NCI-H345 treated with DMSO at 0.1 percent for 48 hours (cell line): ENCODE measurements at regions not wholly inside any gene's neighbourhood (a gene's known extent, or its start where the extent isn't known, plus 50 kb on each side); places are given as distances from the start of the nearest gene placed in this dataset.

Source experiments
- DNase-seq: peaks from one replicate; lab custom pipeline; 2025; ENCODE audit not compliant: unreplicated experiment; lab: John Stamatoyannopoulos, UW

DNA sequence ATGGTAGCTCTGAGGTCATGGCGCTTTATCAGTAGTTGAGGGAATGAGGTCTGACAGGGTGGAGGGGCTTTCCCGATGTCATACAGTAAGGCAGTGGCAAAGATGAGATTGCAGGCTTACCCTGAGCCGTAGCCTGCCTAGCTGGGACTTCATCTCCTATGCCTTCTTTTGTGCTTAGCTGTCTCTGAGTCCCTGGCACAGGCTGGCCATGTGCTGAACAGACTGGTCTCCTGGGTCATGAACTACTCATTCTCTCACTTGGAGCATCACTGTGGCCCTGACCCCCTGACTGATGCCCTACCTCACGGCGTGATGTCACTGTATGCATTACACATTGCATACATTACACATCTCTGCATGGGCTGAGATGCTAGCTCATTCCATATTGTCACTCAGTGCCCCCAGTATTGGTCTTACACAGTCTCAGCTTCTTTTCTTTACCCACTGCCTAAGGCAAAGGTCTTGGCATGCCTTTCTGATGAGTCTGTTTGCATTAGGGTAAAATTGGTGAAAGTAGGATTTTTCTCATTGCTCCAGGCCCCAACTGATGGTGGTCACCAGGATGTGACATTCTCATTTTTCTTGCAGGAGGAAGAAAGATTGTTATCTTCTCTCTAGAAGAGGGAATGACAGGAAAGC lies 389.4 kb upstream of the CADM1 start:
- no peak for DNase-seq

DNA sequence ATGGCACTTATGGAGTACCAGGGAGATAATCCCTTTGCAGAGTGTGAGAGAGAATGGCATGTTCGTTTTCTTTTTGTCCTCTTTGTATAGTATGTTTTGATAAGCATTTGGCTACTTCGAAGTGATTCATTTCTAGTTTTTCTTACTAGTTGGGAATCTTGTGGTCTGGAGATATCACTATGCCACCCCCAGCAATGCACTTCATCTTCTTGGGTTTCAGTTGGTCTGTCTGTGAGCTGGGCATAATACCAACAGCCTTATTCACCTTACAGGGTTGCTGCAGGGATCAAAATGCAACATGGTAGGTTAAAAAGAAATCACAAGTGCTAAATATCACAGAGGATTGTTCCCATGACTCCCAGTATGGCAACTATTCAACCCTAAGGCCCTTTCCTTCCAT lies 387.8 kb upstream of the CADM1 start:
- no peak for DNase-seq

DNA sequence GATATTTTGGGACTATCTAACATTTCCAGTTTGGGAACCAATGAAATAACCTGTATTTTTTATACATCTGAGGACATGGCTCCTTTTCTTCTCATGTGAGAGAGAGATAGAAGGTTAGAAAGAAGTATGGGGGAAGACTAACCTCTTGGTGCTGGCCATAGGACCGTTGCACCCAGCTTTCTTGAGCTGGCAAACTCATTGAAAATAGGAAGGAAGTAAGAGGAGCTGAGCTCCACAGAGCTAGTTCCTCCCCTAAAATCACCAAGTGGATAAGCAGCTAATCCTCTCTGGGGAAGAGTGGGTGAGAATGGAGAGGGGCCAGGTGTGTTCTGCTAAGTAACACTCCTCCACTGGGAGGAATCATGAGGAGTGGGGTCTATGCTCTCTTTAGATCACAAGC lies 387.4 kb upstream of the CADM1 start:
- DNase-seq: no peak

DNA sequence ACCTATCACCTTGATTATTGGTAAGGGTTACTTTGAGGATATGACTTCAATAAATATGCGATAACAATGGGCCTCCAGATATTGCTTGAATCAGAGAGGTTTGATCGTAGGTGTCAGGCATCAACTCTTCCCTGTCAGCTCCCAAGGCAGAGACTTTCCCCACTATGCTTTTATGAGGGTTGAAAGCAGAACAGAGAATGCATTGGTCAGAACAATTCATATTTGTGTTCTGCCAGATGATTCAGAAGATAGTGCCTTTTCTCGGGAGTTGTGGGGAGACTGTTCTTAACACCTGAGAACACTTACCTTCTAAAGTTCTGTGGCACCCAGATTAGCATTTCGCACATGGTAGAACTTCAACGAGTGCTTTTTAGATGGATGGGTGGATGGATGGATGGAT lies 386.3 kb upstream of the CADM1 start:
- no peak for DNase-seq

DNA sequence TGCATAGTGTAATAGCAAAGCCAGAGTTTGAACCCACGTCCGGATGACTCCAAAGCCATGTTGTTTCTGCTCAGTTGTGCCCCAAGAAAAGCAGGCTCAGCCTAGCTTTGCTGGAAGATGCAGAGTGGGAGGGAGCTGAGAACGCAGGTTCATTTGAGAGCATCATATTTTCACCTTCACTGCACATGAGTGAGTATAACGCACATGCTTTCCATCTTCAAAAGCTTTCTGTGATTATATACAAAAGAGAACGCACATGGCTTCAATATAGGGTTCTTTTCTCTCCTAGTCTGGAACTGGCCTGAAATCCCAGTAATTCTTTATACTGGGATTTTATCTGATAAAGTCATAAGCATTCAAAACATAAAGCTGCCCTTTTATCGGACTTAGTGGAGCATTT lies 385.5 kb upstream of the CADM1 start:
- no peak for DNase-seq

DNA sequence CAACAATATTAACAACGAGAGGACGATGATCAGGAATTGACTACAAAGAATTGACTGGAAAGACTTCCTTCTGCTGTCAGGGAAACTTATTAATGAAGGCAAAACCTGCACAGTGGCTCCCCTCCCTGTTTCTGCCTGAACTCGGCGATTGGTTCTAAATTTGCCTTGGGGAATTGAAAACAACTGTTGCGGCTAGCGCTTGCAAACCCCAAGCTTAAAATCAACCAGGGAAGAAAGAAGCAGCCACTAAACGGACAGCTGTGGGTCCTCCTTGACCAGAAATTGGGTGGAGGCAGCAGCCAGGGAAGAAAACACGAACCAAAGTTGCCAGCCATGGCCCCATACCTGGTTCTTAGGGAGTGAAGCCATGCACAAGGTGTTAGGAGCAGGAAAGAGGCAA lies 383.5 kb upstream of the CADM1 start:
- DNase-seq: no peak

DNA sequence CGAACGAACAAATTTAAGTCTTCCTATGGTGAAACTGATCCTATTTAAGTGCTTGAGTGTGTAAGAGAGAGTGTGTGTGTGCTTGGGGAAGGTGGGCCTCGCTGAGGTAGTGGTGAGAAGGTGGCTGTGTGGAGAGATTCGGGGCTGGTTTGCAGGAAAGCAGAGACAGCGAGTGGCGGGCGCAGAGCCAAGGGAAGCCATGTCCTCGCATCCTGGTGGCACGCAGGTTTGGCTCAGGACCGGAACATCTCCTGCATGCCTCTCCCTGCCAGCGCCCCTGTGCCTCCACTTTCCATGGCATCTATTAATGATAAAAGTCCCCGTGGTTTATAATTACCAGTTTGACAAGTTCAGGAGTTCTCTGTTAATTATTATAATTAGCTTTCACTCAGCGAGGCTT lies 383.1 kb upstream of the CADM1 start:
- DNase-seq: no peak

DNA sequence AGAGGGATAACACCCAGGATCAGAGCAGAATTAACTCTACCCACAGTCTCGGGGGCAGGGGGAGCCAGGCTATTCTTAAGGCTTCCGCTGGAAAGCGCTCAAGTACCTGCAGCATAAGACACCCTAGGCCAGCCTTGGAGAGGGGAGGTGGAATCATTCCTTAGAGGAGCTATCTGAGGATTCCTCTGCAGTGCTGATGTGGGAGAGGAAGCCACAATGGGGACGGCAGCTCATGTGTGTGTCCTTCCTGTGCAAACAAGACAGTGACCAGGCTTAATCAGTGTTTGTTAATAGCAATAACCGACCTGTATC lies 382.2 kb upstream of the CADM1 start:
- no peak for DNase-seq

DNA sequence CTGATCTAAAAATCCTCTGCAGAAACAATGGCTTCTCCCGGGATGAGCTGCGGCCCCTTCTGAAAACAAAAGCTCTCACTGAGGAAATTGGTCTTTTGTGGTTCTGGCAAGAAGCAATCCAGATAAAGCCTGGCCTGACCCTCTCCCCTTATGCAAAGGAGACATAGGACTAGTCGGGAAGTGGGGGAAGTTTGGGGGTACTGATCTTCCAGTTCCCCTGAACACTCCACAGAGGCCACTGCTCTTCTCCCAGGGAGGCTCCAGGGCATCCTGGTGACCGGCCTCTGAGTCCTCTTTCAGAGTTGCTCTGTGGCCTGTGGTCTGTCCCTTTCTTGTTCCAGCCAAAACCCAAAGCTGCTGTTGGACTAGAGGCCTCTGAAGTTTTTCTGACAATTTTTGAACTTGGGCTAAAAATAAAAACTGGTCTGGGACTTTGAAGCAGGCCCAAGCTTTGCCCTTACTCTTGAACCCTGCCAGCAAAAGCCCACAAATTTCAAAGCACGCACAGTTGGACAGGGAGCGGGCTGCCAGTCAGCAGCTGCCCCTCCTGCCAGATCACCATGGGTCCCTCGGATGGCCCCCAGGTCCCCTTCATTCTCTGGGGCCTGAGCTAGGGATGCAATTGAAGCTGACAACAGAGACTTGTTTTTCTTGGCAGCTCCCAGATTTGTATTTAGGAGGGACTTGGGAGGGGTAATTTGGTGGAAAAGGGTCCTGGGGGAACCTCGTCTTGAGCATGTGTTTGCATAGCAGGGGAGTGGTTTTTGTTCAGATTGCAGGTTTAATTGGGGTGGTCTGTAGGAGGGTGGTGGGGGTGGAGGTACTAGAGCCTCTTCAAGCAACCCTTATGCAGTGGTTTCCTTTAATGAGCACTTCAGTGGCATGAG lies 381.6 kb upstream of the CADM1 start:
- DNase-seq: no peak

DNA sequence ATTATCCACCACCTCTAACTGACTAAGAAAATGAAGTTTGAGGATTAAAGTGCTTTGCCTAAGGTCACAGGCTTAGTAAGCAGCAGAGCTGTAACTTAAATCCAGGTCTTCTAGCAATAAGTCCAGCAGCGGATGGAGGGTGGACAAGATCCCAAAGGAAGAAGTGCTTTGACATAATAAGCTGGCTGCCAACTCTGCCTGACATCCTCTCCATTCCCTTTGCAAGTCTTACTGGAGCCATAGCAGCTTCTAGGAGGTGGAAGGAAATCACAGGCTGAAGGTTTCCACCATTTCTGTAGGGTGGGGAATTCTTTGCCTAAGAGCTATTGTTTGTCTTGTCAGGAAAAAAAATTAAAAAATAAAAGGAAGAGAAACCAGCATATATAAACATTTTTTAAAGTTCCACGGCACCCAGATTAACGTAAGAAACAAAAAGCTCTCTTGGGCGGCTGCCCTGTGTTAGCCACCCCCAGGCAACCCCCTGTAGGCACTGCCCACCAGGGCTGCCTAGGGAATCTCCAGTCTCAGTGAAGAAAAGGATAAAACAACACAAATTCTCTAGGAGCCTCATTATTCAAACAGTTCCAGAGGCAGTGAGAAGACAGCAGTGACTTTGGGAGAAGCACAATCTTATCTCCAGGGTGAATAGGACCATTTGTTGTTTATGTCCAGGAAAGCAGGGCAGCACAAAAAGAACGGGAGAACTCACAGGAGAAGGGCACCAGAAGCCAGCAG lies 380.8 kb upstream of the CADM1 start:
- DNase-seq: no peak

DNA sequence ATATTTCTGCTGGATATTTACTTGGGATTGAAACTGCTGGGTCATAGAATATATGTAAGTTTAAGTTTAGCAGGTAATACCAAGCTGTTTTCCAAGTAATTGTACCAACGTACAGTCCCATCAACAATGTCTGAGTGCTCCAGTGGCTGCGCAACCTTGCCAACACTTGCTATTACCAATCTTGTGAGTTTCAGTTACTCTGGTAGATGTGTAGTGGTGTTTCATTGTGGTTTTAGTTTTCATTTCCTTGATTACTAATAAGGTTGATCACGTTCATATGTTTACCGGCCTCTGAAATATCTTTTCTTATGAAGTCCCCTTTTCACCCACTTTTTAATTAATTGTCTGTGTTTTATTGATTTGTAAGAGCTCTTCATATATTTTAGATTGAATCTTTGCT lies 370.6 kb upstream of the CADM1 start:
- DNase-seq: no peak

DNA sequence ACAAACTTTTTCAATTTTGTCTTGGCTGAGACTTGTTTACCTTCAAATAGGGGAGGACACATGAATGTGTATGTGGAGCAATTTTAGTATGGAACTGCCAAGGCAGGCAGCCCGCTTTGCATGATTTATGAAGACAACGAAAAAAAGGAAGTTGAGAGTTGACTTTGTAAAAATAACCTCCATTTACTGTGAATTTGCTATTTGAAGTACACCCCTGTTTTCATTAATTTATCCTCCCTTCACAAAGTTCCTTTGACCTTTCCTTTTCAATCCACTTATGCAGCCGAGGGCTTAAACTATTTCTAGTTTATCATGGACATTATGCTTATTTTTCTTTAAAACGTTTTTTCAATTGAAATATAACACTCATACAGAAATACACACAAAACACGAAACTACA lies 369.6 kb upstream of the CADM1 start:
- no peak for DNase-seq

DNA sequence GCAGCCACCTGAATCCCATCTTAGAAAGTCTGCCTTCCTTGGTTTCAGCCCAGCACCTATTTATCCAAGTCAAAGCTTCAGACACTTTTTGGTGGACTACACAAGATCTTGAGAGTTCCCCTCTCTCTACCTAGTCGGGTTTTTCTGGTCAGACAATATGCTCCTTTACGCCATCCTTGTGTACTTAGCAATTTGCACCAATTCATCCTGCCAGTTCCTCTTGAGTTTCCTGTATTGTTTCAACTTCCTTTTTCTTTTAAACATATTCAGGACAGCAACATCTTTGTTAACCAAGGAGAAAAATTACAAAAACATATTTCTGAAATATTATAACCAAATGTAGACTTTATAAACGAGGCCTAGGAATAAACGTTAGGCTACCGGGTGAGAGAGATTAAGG lies 368.2 kb upstream of the CADM1 start:
- no peak for DNase-seq

DNA sequence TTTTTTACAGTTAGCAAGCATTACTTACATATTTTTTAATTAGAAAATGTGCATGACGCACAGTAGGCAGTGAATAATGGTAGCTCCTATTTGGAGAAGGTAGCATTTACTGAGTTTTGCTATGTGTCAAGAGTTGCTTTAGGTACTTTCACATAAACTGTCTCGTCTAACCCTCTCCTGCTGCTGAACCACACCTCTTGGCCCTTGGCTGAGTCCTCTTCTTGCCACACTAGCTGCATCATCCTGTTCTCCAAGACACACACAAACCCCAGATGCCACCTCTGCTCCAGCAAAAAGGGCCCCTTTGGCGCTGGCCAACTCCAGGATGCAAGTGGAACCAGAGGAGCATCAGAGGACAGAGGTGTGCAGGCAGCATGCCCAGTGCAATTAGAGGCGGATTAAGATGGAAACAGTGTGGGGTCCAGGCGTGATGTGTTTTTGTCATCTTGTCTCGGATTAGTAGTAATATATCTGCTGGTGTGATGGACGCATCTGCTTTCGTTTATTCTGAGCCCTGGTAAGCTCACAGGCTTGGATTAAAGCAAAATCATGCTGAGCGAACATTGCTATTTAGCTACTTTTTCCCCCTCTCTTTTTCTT lies 367.0 kb upstream of the CADM1 start:
- no peak for DNase-seq

DNA sequence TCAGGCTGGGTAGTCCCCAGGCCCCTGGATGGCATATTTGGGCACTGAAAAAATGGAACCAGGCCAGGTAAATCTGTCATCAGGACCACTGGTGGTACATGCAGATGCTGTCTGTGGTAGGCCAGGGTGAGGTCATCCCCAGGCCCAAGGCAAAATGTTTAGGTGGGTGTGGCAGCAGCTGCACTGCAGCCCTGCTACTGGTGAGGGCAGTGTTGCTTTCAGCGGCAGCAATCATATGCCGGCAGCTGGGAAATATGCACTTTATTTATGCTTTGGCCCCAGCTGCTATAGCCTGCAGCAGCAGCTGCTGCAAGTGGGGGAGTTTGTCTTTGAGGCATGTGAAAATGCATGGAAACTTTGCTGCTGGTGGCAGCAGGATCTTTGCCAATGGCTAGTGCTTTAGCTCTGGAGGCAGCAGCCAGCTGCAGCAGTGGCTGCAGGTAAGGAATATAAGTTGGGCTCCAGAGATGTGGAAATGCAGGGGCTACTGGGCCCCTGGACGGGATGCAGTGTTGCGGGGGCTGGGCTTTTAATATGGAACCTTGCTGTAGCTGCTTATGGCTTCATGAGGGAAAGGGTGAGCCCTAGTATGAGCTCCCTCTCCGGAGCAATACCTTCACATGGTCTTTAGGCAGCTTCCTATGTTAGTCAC lies 365.7 kb upstream of the CADM1 start:
- no peak for DNase-seq

DNA sequence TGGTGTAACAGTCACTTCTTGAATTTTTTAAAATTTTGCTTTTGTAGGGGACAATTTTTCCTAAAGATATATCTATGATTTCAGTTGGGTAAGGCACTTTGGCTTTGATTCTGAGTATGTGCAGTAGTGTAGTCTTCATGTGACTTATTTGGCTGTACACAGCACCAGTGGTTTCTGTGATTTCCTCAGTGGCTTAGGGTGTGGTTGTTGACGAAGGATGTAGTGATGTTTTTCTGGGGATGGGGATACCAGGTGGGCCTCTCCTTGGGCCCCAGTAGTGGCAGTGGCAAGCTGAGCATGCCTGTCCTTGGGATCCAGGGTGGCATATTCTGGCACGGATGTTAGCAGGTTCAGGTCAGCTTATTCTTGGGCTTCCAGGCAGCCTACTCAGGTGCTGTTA lies 364.9 kb upstream of the CADM1 start:
- DNase-seq: no peak

DNA sequence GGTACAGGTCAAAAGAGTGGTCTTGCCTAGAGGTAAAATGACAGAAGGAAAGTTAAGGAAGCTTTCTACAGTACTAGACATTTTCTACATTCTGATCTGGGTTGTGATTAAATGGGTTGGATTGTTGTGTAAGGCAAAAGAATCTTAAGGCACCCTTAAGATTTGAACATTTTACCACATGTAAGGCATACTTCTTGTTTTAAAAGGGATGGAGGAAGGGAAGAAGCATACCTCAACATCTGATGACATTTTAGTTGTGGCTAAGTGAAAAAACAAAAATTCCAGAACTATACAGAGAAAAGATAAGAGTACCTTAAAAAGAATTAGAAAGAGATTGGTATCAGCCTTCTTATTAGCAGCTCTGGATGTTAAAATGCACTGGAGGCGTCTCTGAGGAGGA lies 356.0 kb upstream of the CADM1 start:
- no peak for DNase-seq

DNA sequence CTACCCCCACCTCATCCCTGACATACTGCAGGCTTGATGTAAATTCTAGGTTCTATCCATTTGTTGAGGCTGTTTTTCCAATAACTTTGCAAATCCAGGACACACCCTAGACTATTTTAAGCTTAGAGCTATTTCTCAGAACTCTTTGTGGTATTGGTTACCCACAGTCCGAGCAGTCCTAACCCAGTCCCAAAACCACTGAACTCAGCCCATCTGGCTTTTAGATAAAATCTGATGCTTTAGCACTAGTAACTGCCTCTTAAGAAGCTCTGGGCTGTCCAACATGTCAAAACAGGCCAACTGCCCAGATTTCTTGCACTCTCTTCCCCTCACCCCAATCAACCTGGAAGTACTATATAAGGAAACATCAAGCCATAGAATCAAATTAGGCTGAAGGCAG lies 344.4 kb upstream of the CADM1 start:
- no peak for DNase-seq

DNA sequence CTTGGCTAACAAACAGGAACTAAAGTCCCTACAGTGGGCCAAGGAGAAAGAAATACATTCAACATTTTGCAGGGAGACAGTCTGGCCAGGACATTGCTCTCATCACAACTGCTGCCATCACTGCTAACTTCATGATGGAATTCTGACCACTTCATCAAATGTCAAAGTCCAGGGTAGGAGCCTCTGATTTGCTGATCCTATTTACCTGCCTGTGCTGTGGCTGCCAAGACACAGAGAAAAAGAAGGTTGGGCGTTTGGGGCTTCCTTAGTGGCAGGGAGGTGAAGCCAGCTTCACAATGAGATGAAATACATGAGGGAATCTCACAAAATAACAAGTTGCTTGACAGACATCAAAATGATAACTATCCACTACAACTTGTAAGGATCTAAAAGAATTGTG lies 343.9 kb upstream of the CADM1 start:
- DNase-seq: no peak

DNA sequence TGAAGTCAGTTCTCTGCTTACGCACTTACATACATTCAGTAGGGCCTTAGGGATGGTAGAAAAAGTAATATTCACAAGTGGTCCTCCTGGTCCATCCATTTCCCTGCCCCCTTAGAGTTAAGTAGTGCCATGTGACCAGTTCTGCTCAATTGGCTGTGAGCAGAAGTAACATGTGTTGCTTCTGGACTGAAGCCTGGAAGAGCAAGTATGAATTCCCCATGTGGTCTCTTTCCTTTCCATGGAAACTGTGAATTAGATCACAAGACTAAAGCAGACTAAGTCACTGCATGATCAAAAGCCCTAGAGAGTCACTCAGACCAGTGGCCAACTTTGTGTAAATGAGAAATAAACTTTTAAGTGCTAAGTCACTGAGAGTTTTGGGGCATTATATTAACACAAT lies 341.7 kb upstream of the CADM1 start:
- DNase-seq: no peak

DNA sequence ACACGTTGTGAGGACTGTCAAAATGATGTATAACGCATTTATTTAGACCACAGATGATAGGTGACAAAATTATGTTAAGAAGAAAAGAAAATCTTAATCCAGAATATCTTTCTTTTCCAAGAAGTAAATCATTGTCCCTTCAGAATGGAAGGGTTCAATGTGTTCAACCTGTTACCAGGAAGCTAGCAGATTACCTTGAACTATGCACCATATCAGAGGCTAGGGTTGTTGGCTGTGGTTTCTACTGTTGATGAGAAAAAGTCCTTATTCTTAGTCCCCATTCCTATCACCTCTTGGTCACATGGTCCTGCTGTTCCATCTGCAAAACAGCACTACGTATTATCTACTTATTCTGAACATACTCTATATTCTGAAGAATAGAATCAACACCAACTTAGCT lies 339.5 kb upstream of the CADM1 start:
- no peak for DNase-seq
